CD4-positive, alpha-beta T cell treated with Interferon alpha-2 for 1 hour (primary cell): ENCODE measurements at regions not wholly inside any gene's neighbourhood (a gene's known extent, or its start where the extent isn't known, plus 50 kb on each side); places are given as distances from the start of the nearest gene placed in this dataset.
A peak's percentile ranks its signal among the peaks of the same experiment; 100 is the strongest.

Source experiments
- DNase-seq, 2 donors: peaks; one replicate each; pipeline ENCODE4 v3.0.0-alpha.2; 2020 to 2022

GRCh38 chr6:43979525-43979924 lies 147.7 kb downstream of the MRPL14 start:
- DNase-seq: no peak

- DNase-seq: peak in 1 of 2 donors; percentile 25
These were observed 148.5 kb downstream of the MRPL14 start for GRCh38 chr6:43978473-43979346.

- peak; percentile 33 to 62 for DNase-seq
These were observed 149.7 kb downstream of the MRPL14 start for GRCh38 chr6:43977404-43978111.

GRCh38 chr6:43976706-43977403 lies 150.4 kb downstream of the MRPL14 start:
- no peak for DNase-seq

- no peak for DNase-seq
These were observed 152.5 kb downstream of the MRPL14 start for GRCh38 chr6:43974643-43975230.

GRCh38 chr6:43973357-43973756 lies 153.9 kb downstream of the MRPL14 start:
- no peak for DNase-seq

- no peak for DNase-seq
These were observed 154.3 kb downstream of the MRPL14 start for GRCh38 chr6:43972913-43973300.

GRCh38 chr6:43972179-43972912 lies 154.9 kb downstream of the MRPL14 start:
- no peak for DNase-seq

- DNase-seq: no peak
These were observed 155.5 kb downstream of the MRPL14 start for GRCh38 chr6:43971776-43972126.

- no peak for DNase-seq
These were observed 156.1 kb downstream of the MRPL14 start for GRCh38 chr6:43970913-43971775.

GRCh38 chr6:43970068-43970912 lies 157.0 kb downstream of the MRPL14 start:
- no peak for DNase-seq

GRCh38 chr6:43969158-43969981 lies 157.9 kb downstream of the MRPL14 start:
- DNase-seq: no peak

GRCh38 chr6:43968110-43968965 lies 158.9 kb downstream of the MRPL14 start:
- DNase-seq: no peak

- DNase-seq: no peak
These were observed 159.5 kb downstream of the MRPL14 start for GRCh38 chr6:43967719-43968091.

GRCh38 chr6:43966853-43967718 lies 160.2 kb downstream of the MRPL14 start:
- no peak for DNase-seq

- no peak for DNase-seq
These were observed 160.9 kb downstream of the MRPL14 start for GRCh38 chr6:43966374-43966658.

GRCh38 chr6:43965628-43966373 lies 161.5 kb downstream of the MRPL14 start:
- DNase-seq: no peak
